ENCODE measurements at regions not wholly inside any gene's neighbourhood (a gene's known extent, or its start where the extent isn't known, plus 50 kb on each side); places are given as distances from the start of the nearest gene placed in this dataset.

- H3K27me3 ChIP-seq (ENCODE audit: insufficient read depth, low read length), result no peaks in the 10 kb centered on the region
- no peak overlapping the region for H3K27ac ChIP-seq (ENCODE audit: insufficient read length, low read depth, low read length)
- no peak overlapping the region for H3K4me2 ChIP-seq (ENCODE audit: insufficient read depth, insufficient read length, low read length)
- H3K79me2 ChIP-seq (ENCODE audit: insufficient read depth, low read length), result no peaks in the 10 kb centered on the region
- Mint-ChIP-seq H3K4me1 (no peaks in the 10 kb centered on the region), H3K9me3 (no peaks in the 10 kb centered on the region), H3K36me3 (ENCODE audit: insufficient read depth in 1 of 3, low read depth in 3 of 3) (no peaks in the 10 kb centered on the region), H3K27ac (no peak overlapping the region), H3K27me3 (ENCODE audit: low read depth) (no peaks in the 10 kb centered on the region), H3K4me3 (no peak overlapping the region)
- no peak overlapping the region for H2AFZ ChIP-seq (ENCODE audit: low read length)
- no peak overlapping the region for H4K8ac ChIP-seq (replicated peaks; ENCODE audit: insufficient read length, low read depth, low read length)
- no peak overlapping the region for H2BK20ac ChIP-seq (ENCODE audit: low read depth, low read length, poor library complexity, severe bottlenecking)
- H3K4ac ChIP-seq (ENCODE audit: low read depth, low read length), result no peak overlapping the region
- no peak overlapping the region for H3T11ph ChIP-seq (ENCODE audit: low read length)
- no peaks in the 10 kb centered on the region for H3K79me1 ChIP-seq (ENCODE audit: insufficient read depth, low read depth, low read length, poor library complexity, severe bottlenecking)
- H3K9ac ChIP-seq (ENCODE audit: extremely low read depth, insufficient read length, low read length), result no peak overlapping the region
- DNase-seq, result no peak
- no peak overlapping the region for H2AK5ac ChIP-seq (ENCODE audit: insufficient read length, low read length)
- no peaks in the 10 kb centered on the region for H4K20me1 ChIP-seq (ENCODE audit: control insufficient read depth, insufficient read depth, insufficient read length)
- no peak overlapping the region for H2BK120ac ChIP-seq (ENCODE audit: low read depth, low read length, poor library complexity, severe bottlenecking)
- no peak overlapping the region for H2BK12ac ChIP-seq (ENCODE audit: insufficient read length, low read depth, low read length)
- H3K9me3 ChIP-seq (ENCODE audit: control insufficient read depth, low read depth, low read length), result no peaks in the 10 kb centered on the region
- H3K23me2 ChIP-seq (ENCODE audit: insufficient read length, low read depth, low read length, poor library complexity, severe bottlenecking), result no peaks in the 10 kb centered on the region
- H3K4me1 ChIP-seq (ENCODE audit: insufficient read depth, low read length), result no peaks in the 10 kb centered on the region
- H4K5ac ChIP-seq (ENCODE audit: insufficient read length, low read depth, low read length), result no peak overlapping the region
- H2BK15ac ChIP-seq (ENCODE audit: low read depth, low read length), result no peak overlapping the region
- no peak overlapping the region for H3K14ac ChIP-seq (ENCODE audit: insufficient read depth, low read length)
- no peak overlapping the region for H3K18ac ChIP-seq (ENCODE audit: insufficient read length, low read depth, low read length)
- H2BK5ac ChIP-seq (ENCODE audit: insufficient read length, low read length), result no peak overlapping the region
- no peak overlapping the region for H4K91ac ChIP-seq (ENCODE audit: insufficient read length, low read depth, low read length)
- TF ChIP-seq CTCF (conservative IDR thresholded peaks at IDR 0.05), result no peak
- H3K23ac ChIP-seq (ENCODE audit: insufficient read length, low read depth, low read length), result no peak overlapping the region
- H3K56ac ChIP-seq (ENCODE audit: insufficient read length, low read depth, low read length), result no peak overlapping the region
Observed at GRCh38 chr5:23257656-23258055, 249.8 kb upstream of the PRDM9 start.

All from H9 (cell line).